TTC549 (cell line): ENCODE measurements at regions not wholly inside any gene's neighbourhood (a gene's known extent, or its start where the extent isn't known, plus 50 kb on each side); places are given as distances from the start of the nearest gene placed in this dataset.
"Not testable (repeated sequence)": the region's sequence is repeated elsewhere in the genome, so short reads cannot be mapped to it uniquely, and the experiment has no call there.

Experiments
- FAIRE-seq: peaks from 2 replicates; lab custom pipeline; 2012; peaks lifted over from hg19 to GRCh38; lab: Jason Lieb, UNC

- no peak for FAIRE-seq
These were observed 542.8 kb downstream of the GRXCR1 start for GRCh38 chr4:43435291-43435690.

GRCh38 chr4:43452948-43453347 lies 560.4 kb downstream of the GRXCR1 start:
- no peak for FAIRE-seq

GRCh38 chr4:43456383-43456782 lies 563.9 kb downstream of the GRXCR1 start:
- FAIRE-seq = no peak

- FAIRE-seq = no peak
These were observed 565.4 kb downstream of the GRXCR1 start for GRCh38 chr4:43457866-43458265.

GRCh38 chr4:43458293-43458692 lies 565.8 kb downstream of the GRXCR1 start:
- FAIRE-seq = no peak

- no peak for FAIRE-seq
These were observed 579.4 kb downstream of the GRXCR1 start for GRCh38 chr4:43471950-43472349.

GRCh38 chr4:43481526-43481925 lies 589.0 kb downstream of the GRXCR1 start:
- FAIRE-seq = no peak

- FAIRE-seq = no peak
These were observed 592.7 kb downstream of the GRXCR1 start for GRCh38 chr4:43485196-43485595.

GRCh38 chr4:43496188-43496587 lies 603.7 kb downstream of the GRXCR1 start:
- no peak for FAIRE-seq

GRCh38 chr4:43496602-43497001 lies 604.1 kb downstream of the GRXCR1 start:
- no peak for FAIRE-seq

- FAIRE-seq = not testable (repeated sequence)
These were observed 613.3 kb downstream of the GRXCR1 start for GRCh38 chr4:43505823-43506222.

- no peak for FAIRE-seq
These were observed 619.7 kb downstream of the GRXCR1 start for GRCh38 chr4:43512253-43512652.

- no peak for FAIRE-seq
These were observed 633.1 kb downstream of the GRXCR1 start for GRCh38 chr4:43525646-43526045.

GRCh38 chr4:43547561-43547960 lies 655.0 kb downstream of the GRXCR1 start:
- FAIRE-seq = no peak

- FAIRE-seq = no peak
These were observed 658.6 kb downstream of the GRXCR1 start for GRCh38 chr4:43550981-43551627.

- FAIRE-seq = no peak
These were observed 663.7 kb downstream of the GRXCR1 start for GRCh38 chr4:43556262-43556661.

GRCh38 chr4:43560047-43560446 lies 667.5 kb downstream of the GRXCR1 start:
- no peak for FAIRE-seq

GRCh38 chr4:43564107-43564506 lies 671.6 kb downstream of the GRXCR1 start:
- no peak for FAIRE-seq

- FAIRE-seq = no peak
These were observed 672.1 kb downstream of the GRXCR1 start for GRCh38 chr4:43564591-43564990.

GRCh38 chr4:43567644-43568043 lies 675.1 kb downstream of the GRXCR1 start:
- no peak for FAIRE-seq

- no peak for FAIRE-seq
These were observed 694.3 kb downstream of the GRXCR1 start for GRCh38 chr4:43586813-43587212.

GRCh38 chr4:43587758-43588157 lies 695.2 kb downstream of the GRXCR1 start:
- FAIRE-seq = no peak

GRCh38 chr4:43607400-43607799 lies 714.9 kb downstream of the GRXCR1 start:
- FAIRE-seq = no peak

GRCh38 chr4:43607827-43608461 lies 715.4 kb downstream of the GRXCR1 start:
- FAIRE-seq = no peak
